ENCODE measurements at regions not wholly inside any gene's neighbourhood (a gene's known extent, or its start where the extent isn't known, plus 50 kb on each side); places are given as distances from the start of the nearest gene placed in this dataset.

GRCh38 chr6:164757451-164757850 lies 552.0 kb downstream of the C6orf118 start:
- no peak for ATAC-seq
- H3K36me3 ChIP-seq: no peaks in the 10 kb centered on the region

GRCh38 chr6:164756723-164757122 lies 552.7 kb downstream of the C6orf118 start:
- Histone ChIP-seq H3K36me3 (no peaks in the 10 kb centered on the region), H3K9me3 (no peaks in the 10 kb centered on the region), H3K27me3 (no peaks in the 10 kb centered on the region), H3K27ac (no peak overlapping the region), H3K4me3 (no peak overlapping the region), H3K4me1 (no peaks in the 10 kb centered on the region)
- ATAC-seq: no peak
- no peak for TF ChIP-seq POLR2AphosphoS5 (IDR thresholded peaks at IDR 0.05)
- no peak for TF ChIP-seq EP300 (IDR thresholded peaks at IDR 0.05)
- no peak for TF ChIP-seq CTCF (IDR thresholded peaks at IDR 0.05)
- no peak for TF ChIP-seq POLR2A (IDR thresholded peaks at IDR 0.05)
- WGBS, 2 donors (ENCODE audit: low coverage in 1 of 2): 72 to 83% methylated on average over 4 to 8 of the region's 8 CpGs

More at GRCh38 chr6:164757451-164757850, 552.0 kb downstream of the C6orf118 start:
- TF ChIP-seq POLR2A (IDR thresholded peaks at IDR 0.05) (no peak), CTCF (IDR thresholded peaks at IDR 0.05) (no peak), POLR2AphosphoS5 (IDR thresholded peaks at IDR 0.05) (no peak)
- 100% methylated on average over 1 of the region's 2 CpGs; no CpG with 5 or more reads in 1 of the 2 donors for WGBS, 2 donors (ENCODE audit: low coverage in 1 of 2)
- H3K27ac ChIP-seq: no peak overlapping the region
- H3K9me3 ChIP-seq: no peaks in the 10 kb centered on the region
- no peaks in the 10 kb centered on the region for H3K27me3 ChIP-seq
- no peak overlapping the region for H3K4me3 ChIP-seq
- H3K4me1 ChIP-seq: no peaks in the 10 kb centered on the region

GRCh38 chr6:164756142-164756541 lies 553.3 kb downstream of the C6orf118 start:
- TF ChIP-seq EP300 (IDR thresholded peaks at IDR 0.05) (no peak), CTCF (IDR thresholded peaks at IDR 0.05) (no peak)
- Histone ChIP-seq H3K9me3 (no peaks in the 10 kb centered on the region), H3K4me3 (no peak overlapping the region), H3K27ac (no peak overlapping the region), H3K36me3 (no peaks in the 10 kb centered on the region), H3K27me3 (no peaks in the 10 kb centered on the region), H3K4me1 (no peaks in the 10 kb centered on the region)
- no peak for ATAC-seq
- 76 to 80% methylated on average over 1 to 3 of the region's 3 CpGs for WGBS, 2 donors (ENCODE audit: low coverage in 1 of 2)

GRCh38 chr6:164753517-164753916 lies 555.9 kb downstream of the C6orf118 start:
- Histone ChIP-seq H3K4me1 (peaks cover 0 to 12% (median 0%) of the 10 kb centered on the region in 3 donors), H3K36me3 (no peaks in the 10 kb centered on the region), H3K27me3 (no peaks in the 10 kb centered on the region), H3K9me3 (no peaks in the 10 kb centered on the region), H3K4me3 (no peak overlapping the region), H3K27ac (no peak overlapping the region)
- no peak for TF ChIP-seq EP300 (IDR thresholded peaks at IDR 0.05)
- TF ChIP-seq CTCF (IDR thresholded peaks at IDR 0.05): no peak
- no peak for TF ChIP-seq POLR2AphosphoS5 (IDR thresholded peaks at IDR 0.05)
- no peak for TF ChIP-seq POLR2A (IDR thresholded peaks at IDR 0.05)
- no peak for ATAC-seq

GRCh38 chr6:164751395-164751794 lies 558.0 kb downstream of the C6orf118 start:
- Histone ChIP-seq H3K36me3 (no peaks in the 10 kb centered on the region), H3K4me1 (peaks cover 0 to 12% (median 0%) of the 10 kb centered on the region in 3 donors), H3K27ac (no peak overlapping the region), H3K4me3 (no peak overlapping the region), H3K27me3 (no peaks in the 10 kb centered on the region), H3K9me3 (no peaks in the 10 kb centered on the region)
- ATAC-seq: no peak
- 90% methylated on average over 2 of the region's 5 CpGs; no CpG with 5 or more reads in 1 of the 2 donors for WGBS, 2 donors (ENCODE audit: low coverage in 1 of 2)
- TF ChIP-seq POLR2AphosphoS5 (IDR thresholded peaks at IDR 0.05) (no peak), EP300 (IDR thresholded peaks at IDR 0.05) (no peak), CTCF (IDR thresholded peaks at IDR 0.05) (no peak), POLR2A (IDR thresholded peaks at IDR 0.05) (no peak)
